GM18867 (cell line): ENCODE measurements at regions not wholly inside any gene's neighbourhood (a gene's known extent, or its start where the extent isn't known, plus 50 kb on each side); places are given as distances from the start of the nearest gene placed in this dataset.
A peak's percentile ranks its signal among the peaks of the same experiment; 100 is the strongest.
"Not testable (repeated sequence)": the region's sequence is repeated elsewhere in the genome, so short reads cannot be mapped to it uniquely, and the experiment has no call there.

Experiments used
- ATAC-seq: cut with Tn5 transposase; IDR thresholded peaks from one replicate; pipeline ENCODE4 v1.9.1; 2021; ENCODE audit warnings: mild to moderate bottlenecking, moderate library complexity; ENCODE audit not compliant: unreplicated experiment

GRCh38 chr21:5065240-5066211 is 5455.9 kb upstream of the TPTE start:
- peak; percentile 86 for ATAC-seq

DNA sequence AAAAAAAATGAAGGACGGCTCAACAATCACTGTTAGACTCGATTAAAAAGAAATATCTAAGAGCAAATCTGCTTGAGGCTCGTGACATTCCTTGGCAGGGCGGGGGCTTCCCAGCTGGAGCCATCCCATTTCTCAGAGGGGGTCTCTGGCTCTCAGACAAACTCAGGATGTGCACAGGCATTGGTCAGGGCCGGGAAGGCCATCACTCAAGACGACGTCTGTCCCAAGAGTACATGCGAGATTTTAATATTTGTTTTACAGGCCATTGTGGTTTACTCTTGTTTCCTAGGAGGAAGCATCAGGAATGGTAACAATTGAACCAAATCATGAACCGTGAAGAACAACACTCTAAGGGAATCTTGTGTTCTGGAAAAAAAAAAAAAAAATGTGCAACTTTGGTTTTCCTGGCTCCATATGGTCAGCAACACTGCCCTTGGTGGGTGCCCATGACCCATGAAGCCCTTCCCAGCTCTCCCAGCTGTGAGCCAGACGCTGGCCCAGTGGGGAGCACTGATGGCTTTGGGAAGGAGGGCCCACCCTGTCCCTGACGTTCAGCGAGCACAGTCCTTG is 5454.6 kb upstream of the TPTE start:
- ATAC-seq, result not testable (repeated sequence)

DNA sequence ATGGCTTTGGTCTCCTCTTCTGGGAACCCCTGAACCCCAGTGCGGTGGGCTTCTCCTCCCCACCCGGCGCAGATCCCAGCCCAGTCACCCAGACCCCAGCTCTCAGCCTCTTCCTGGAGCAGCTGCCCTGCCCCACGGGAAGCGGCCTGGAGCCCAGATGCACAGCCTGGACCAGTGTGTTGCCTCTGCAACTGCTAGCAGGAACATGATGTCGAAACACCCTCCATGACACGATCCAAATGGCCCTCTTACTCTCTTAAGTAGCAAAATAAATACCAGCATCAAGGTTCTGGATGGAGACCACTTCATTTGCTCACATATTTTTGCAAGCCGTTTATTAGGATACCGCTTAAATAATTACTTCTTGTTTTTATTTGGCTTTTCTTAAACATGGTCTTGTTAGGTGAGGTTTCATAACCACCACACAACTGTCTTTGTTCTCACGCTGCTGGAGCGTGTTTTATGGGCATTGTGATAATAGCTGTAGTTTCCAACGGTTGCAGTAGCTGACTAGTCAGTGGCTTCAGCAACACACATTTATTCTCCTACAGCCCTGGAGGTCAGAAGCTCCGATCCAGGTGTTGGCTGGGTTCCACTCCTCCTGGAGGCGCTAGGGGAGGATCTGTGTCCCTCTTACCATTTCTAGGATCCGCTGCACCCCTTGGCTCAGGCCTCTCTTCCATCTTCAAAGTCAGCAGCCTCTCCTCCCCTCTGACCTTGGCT is 5453.9 kb upstream of the TPTE start:
- ATAC-seq, result not testable (repeated sequence)

GRCh38 chr21:5068649-5069048 is 5452.7 kb upstream of the TPTE start:
- ATAC-seq, result not testable (repeated sequence)

GRCh38 chr21:5071180-5071579 is 5450.2 kb upstream of the TPTE start:
- ATAC-seq, result not testable (repeated sequence)

- ATAC-seq, result not testable (repeated sequence)
Observed at GRCh38 chr21:5076854-5077253, 5444.5 kb upstream of the TPTE start.

- ATAC-seq, result not testable (repeated sequence)
Observed at GRCh38 chr21:5079361-5079760, 5442.0 kb upstream of the TPTE start.

GRCh38 chr21:5080015-5080414 is 5441.4 kb upstream of the TPTE start:
- not testable (repeated sequence) for ATAC-seq

DNA sequence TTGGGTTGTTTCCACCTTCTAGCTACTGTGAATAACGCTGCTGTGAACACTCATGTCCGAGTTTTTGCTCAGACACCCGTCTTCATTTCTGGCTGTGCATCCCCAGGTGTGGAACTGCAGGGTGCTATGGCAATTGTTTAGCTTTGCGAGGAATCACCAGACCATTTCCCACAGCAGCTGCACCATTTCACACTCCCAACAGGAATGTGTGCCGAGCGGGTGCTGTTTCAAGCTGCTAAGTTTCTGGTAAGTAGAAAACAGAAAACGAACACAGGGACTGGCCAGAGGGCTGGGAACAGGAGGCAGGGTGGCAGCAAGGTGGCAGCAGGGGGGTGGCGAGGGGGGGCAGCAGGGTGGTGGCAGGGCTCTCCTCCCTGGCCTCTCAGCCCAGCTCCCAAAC is 5437.1 kb upstream of the TPTE start:
- ATAC-seq, result not testable (repeated sequence)

GRCh38 chr21:5085456-5085855 is 5435.9 kb upstream of the TPTE start:
- ATAC-seq, result not testable (repeated sequence)

DNA sequence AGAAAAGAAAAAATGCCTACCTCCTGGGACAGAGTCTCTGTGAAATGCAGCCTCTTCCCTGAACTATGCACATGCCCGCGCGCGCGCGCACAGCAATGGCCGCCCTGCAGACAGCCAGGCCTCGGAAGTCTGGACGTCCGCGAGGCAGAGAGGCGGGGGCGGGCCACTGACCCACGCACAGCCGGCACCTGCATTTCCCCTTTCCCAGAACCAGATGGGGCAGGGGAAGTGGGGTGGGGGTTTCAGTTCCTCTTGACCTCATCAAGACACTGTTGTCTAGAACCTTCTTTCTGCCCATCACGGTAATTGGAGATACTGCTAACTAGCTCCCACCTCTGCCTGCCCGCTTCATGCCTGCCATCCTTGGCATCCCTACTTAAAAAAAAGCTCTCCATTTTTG is 5435.0 kb upstream of the TPTE start:
- not testable (repeated sequence) for ATAC-seq

GRCh38 chr21:5088820-5089219 is 5432.6 kb upstream of the TPTE start:
- not testable (repeated sequence) for ATAC-seq

- not testable (repeated sequence) for ATAC-seq
Observed at GRCh38 chr21:5089399-5090089, 5431.8 kb upstream of the TPTE start.

DNA sequence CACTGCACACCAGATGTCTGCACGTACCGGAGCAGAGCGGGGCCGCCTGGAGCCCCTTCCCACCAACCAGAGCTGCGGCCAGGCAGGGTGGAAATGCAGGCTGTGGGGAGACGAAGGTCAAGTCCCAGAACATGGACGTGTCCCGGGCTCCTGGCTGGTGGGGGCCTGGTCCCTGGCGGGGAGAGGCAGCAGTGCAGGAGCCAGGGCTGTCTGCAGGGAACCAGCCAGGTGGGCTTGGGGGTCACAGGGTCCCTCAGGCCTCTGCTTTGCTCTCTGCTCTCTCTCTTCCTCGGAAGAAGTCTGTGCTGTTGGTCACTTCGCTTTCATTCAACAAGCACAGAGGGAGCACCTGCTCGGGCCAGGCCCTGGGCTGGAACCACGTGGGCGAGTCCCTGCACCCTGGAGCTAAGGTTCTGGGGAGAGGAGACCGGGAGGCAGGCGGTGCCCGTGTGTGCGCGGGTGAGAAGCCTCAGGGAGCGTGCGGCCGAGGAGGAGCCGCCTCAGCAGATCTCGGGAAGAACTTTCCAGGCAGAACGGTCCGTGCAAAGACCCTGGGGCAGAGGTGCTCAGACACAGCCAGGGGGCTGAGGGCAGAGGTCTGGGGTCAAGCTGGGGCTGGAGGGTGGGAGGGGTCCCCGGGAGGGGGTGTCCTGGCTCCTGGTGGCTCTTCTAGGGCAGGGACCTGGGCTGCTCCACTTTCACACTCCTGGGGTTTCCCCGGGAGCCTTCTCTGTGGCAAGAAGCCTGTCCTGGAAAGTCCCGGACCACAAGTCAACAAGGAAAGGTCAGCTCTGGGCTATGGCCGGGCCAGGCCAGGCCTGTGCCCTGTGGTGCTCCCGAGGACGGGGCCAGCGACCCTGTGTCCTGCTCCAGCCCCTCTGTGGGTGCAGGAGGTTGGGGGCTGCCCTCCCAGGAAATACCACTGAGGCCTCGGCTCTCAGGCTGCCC is 5431.0 kb upstream of the TPTE start:
- ATAC-seq, result not testable (repeated sequence)

- ATAC-seq, result not testable (repeated sequence)
Observed at GRCh38 chr21:5091274-5091673, 5430.1 kb upstream of the TPTE start.

DNA sequence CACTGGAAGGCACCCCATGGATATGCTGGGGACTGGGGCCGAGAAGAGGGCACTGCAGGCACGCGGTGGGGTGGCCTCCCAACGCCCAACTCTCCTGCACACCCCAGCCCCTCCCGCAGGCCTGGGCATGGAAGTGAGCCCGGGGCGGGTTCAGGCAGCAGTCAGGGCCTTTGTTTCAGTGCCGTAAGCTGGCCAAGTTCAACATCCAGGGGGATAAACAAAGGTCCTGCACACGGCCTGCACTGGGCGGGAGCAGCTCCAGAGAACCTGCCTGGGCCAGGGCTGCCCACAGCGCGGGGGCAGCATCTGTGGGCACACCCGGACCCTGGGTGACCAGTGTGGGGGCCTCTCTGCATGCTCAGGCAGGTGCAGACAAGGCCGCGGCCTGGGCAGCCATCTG is 5425.8 kb upstream of the TPTE start:
- not testable (repeated sequence) for ATAC-seq

GRCh38 chr21:5098010-5098743 is 5423.2 kb upstream of the TPTE start:
- not testable (repeated sequence) for ATAC-seq

- ATAC-seq, result not testable (repeated sequence)
Observed at GRCh38 chr21:5100604-5101174, 5420.7 kb upstream of the TPTE start.

- ATAC-seq, result peak; percentile 49
Observed at GRCh38 chr21:5101749-5102148, 5419.6 kb upstream of the TPTE start.
